Thyroid gland (tissue), 4 donors: ENCODE measurements at regions not wholly inside any gene's neighbourhood (a gene's known extent, or its start where the extent isn't known, plus 50 kb on each side); places are given as distances from the start of the nearest gene placed in this dataset.
"Not testable (repeated sequence)": the region's sequence is repeated elsewhere in the genome, so short reads cannot be mapped to it uniquely, and the experiment has no call there.

Source experiments
- CTCF ChIP-seq, 6 experiments: fragments of 200-600 bp in 3 of 6; fragments of 450-650 bp in 3 of 6; sonication (generic) in 3 of 6; IDR thresholded peaks; one replicate each; pipeline ENCODE4 v1.5.1; 2016 to 2019; ENCODE audit warnings: antibody characterized with exemption in 6 of 6, mild to moderate bottlenecking in 2 of 6, inconsistent platforms in 1 of 6, moderate library complexity in 1 of 6
- POLR2A ChIP-seq, 2 donors: fragments of 450-650 bp; IDR thresholded peaks; one replicate each; pipeline ENCODE4 v1.6.1; 2017; ENCODE audit warnings: antibody characterized with exemption in 2 of 2, mild to moderate bottlenecking in 2 of 2, moderate library complexity in 1 of 2

- TF ChIP-seq CTCF, POLR2A (IDR thresholded peaks at IDR 0.05): not testable (repeated sequence)
Observed at GRCh38 chr16:33583702-33584101, 124.3 kb downstream of the TP53TG3F start.
